Neuron (in vitro differentiated cells): ENCODE measurements at regions not wholly inside any gene's neighbourhood (a gene's known extent, or its start where the extent isn't known, plus 50 kb on each side); places are given as distances from the start of the nearest gene placed in this dataset.
A peak's percentile ranks its signal among the peaks of the same experiment; 100 is the strongest.

Experiments
- H2AFZ ChIP-seq: one replicate; pipeline ENCODE4 v1.6.1; 2013; ENCODE audit warnings: low read depth, mild to moderate bottlenecking, inconsistent platforms, low read length, moderate library complexity
- H3K27me3 ChIP-seq: one replicate; pipeline ENCODE4 v1.6.1; 2013; ENCODE audit warnings: low read length; ENCODE audit not compliant: insufficient read depth
- H3K36me3 ChIP-seq: one replicate; pipeline ENCODE4 v1.6.1; 2013; ENCODE audit warnings: low read length; ENCODE audit not compliant: insufficient read depth
- H3K4me1 ChIP-seq: one replicate; pipeline ENCODE4 v1.6.1; 2013; ENCODE audit warnings: low read length; ENCODE audit not compliant: insufficient read depth
- H3K4me3 ChIP-seq: 2 replicates; pipeline ENCODE4 v1.5.1; 2013; ENCODE audit warnings: mild to moderate bottlenecking, low read length, moderate library complexity
- H3K9me3 ChIP-seq: one replicate; pipeline ENCODE4 v1.6.1; 2013; ENCODE audit warnings: low read length

DNA sequence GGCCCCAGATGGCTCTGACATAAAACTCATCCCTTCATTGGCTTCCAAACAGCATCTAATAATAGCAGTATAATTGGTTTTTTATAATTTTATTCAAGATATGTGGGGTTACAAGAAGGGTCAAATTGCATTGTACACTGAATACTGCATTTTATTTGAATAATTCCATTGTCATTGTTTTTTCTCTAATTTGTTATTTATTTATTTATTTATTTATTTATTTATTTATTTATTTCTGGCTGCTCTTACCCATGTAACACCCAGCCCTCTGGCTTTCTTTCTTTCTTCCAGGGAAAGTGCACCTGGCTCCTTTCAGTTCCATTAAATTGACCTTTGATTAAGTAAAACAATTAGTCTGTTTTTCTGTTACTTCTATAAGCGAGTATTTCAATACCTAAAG is 210.1 kb downstream of the CDH9 start:
- Histone ChIP-seq H3K4me3 (no peak overlapping the region), H3K36me3 (no peaks in the 10 kb centered on the region), H3K9me3 (no peaks in the 10 kb centered on the region), H2AFZ (no peak overlapping the region), H3K27me3 (no peaks in the 10 kb centered on the region), H3K4me1 (no peaks in the 10 kb centered on the region)

GRCh38 chr5:26813235-26813634 is 225.2 kb downstream of the CDH9 start:
- H3K4me1 ChIP-seq: no peaks in the 10 kb centered on the region
- peak overlapping the region; percentile 36 for H2AFZ ChIP-seq
- H3K4me3 ChIP-seq: no peak overlapping the region
- H3K36me3 ChIP-seq: no peaks in the 10 kb centered on the region
- H3K27me3 ChIP-seq: no peaks in the 10 kb centered on the region
- no peaks in the 10 kb centered on the region for H3K9me3 ChIP-seq

DNA sequence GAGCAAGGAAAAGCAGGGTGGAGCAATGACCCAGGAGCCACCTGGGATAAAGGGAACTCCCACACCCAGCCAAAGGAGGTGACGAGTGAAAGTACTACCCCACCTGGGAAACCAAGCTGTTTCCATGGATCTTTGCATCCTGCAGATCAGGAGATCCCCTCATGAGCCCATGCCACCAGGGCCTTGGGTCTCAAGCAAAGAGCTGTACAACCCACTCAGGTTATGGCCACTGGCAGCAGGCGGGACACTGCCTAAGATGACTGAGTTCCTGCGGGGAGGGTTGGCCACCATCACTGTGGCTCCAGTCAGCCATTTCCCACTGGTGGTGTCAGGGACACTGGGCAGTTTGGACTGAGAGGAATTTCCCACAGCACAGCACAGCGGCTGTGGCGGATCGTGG is 225.7 kb downstream of the CDH9 start:
- Histone ChIP-seq H3K36me3 (no peaks in the 10 kb centered on the region), H2AFZ (no peak overlapping the region), H3K9me3 (no peaks in the 10 kb centered on the region), H3K27me3 (no peaks in the 10 kb centered on the region), H3K4me3 (no peak overlapping the region), H3K4me1 (no peaks in the 10 kb centered on the region)

DNA sequence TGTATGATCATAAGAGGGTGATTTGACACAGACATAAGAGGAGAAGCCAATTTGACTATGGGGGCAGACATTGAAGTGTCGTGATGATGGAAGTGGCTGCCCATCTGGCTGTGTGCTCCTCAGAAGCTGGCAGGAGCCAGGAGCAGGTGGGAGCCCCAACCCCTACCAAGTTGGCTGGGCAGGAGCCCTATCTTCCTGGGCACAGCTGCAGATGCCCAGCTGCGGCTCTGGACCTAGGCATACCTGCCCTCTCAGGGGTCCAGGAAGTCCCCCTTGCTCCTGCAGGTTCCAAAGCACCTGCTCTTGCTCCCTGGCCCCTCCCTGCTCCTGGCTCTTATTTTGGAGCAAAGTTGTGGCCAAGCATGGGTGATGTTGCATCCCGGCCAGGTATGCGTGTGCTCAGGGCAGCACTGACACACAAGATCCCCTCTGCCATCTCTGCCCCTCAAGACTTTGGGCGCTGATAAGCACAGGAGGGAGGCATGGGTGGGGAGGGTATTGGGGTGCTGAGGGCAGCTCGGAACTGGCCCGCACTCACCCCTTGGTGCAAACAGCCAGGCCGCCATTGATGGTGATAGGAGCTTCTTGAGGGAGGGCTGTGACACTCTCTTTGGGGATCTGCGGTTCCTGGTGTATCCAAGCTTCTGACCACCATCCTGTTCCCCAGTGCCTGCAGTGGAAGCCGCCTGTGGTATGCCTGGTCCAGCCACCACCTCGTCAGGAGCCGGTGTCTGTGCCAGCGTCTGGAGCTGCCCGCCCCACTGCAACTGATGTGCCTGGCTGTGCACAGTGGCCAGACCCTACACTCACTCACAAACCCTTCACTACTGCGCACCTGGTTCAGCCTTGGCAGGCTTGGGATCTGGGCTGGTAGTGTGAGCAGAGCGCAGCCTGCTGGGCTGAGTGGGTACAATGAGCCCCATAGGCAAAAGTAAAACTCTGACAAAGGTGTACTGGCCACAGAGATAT is 230.9 kb downstream of the CDH9 start:
- no peak overlapping the region for H2AFZ ChIP-seq
- no peaks in the 10 kb centered on the region for H3K27me3 ChIP-seq
- no peaks in the 10 kb centered on the region for H3K4me1 ChIP-seq
- H3K4me3 ChIP-seq: no peak overlapping the region
- H3K36me3 ChIP-seq: no peaks in the 10 kb centered on the region
- H3K9me3 ChIP-seq: peaks cover 3% of the 10 kb centered on the region

- H3K4me3 ChIP-seq: no peak overlapping the region
- H3K9me3 ChIP-seq: peaks cover 3% of the 10 kb centered on the region
- H3K4me1 ChIP-seq: no peaks in the 10 kb centered on the region
- no peaks in the 10 kb centered on the region for H3K36me3 ChIP-seq
- no peak overlapping the region for H2AFZ ChIP-seq
- H3K27me3 ChIP-seq: no peaks in the 10 kb centered on the region
These were observed 233.3 kb downstream of the CDH9 start for GRCh38 chr5:26805076-26805475.

- Histone ChIP-seq H3K4me3 (no peak overlapping the region), H2AFZ (no peak overlapping the region), H3K4me1 (no peaks in the 10 kb centered on the region), H3K27me3 (no peaks in the 10 kb centered on the region), H3K9me3 (peaks cover 3% of the 10 kb centered on the region), H3K36me3 (no peaks in the 10 kb centered on the region)
These were observed 235.4 kb downstream of the CDH9 start for GRCh38 chr5:26802944-26803343.

- Histone ChIP-seq H2AFZ (no peak overlapping the region), H3K9me3 (no peaks in the 10 kb centered on the region), H3K27me3 (no peaks in the 10 kb centered on the region), H3K4me3 (no peak overlapping the region), H3K36me3 (no peaks in the 10 kb centered on the region), H3K4me1 (no peaks in the 10 kb centered on the region)
These were observed 247.0 kb downstream of the CDH9 start for GRCh38 chr5:26791433-26791832.

GRCh38 chr5:26791021-26791420 is 247.4 kb downstream of the CDH9 start:
- Histone ChIP-seq H3K27me3 (no peaks in the 10 kb centered on the region), H2AFZ (no peak overlapping the region)

DNA sequence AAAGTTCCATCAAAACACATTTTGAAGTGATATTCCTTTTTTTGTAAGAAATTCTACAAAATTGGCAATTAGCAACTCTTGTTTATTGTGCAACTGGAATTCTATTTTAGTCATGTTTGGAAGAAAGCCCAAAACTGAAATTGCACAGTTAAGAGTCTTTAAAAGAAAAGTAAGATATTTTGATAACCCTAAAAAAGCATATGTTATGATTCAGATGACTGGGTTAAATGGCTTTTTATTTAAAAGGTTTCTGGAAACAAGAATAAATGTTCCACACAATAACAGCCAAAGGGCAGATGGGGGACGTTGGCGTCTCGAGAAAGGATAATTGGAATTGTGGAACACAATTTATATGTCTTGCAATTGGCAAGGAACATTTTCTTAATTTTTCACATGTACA is 275.2 kb downstream of the CDH9 start:
- no peaks in the 10 kb centered on the region for H3K9me3 ChIP-seq
- no peaks in the 10 kb centered on the region for H3K4me1 ChIP-seq
- H3K36me3 ChIP-seq: no peaks in the 10 kb centered on the region
- no peak overlapping the region for H3K4me3 ChIP-seq
- H2AFZ ChIP-seq: no peak overlapping the region
- no peaks in the 10 kb centered on the region for H3K27me3 ChIP-seq

More at GRCh38 chr5:26791021-26791420, 247.4 kb downstream of the CDH9 start:
- Histone ChIP-seq H3K4me1 (no peaks in the 10 kb centered on the region), H3K4me3 (no peak overlapping the region), H3K36me3 (no peaks in the 10 kb centered on the region), H3K9me3 (no peaks in the 10 kb centered on the region)

GRCh38 chr5:26761446-26761845 is 276.9 kb downstream of the CDH9 start:
- no peak overlapping the region for H3K4me3 ChIP-seq
- H2AFZ ChIP-seq: no peak overlapping the region
- H3K27me3 ChIP-seq: no peaks in the 10 kb centered on the region
- no peaks in the 10 kb centered on the region for H3K9me3 ChIP-seq
- H3K36me3 ChIP-seq: no peaks in the 10 kb centered on the region
- H3K4me1 ChIP-seq: no peaks in the 10 kb centered on the region

- H2AFZ ChIP-seq: no peak overlapping the region
These were observed 277.3 kb downstream of the CDH9 start for GRCh38 chr5:26761045-26761444.

DNA sequence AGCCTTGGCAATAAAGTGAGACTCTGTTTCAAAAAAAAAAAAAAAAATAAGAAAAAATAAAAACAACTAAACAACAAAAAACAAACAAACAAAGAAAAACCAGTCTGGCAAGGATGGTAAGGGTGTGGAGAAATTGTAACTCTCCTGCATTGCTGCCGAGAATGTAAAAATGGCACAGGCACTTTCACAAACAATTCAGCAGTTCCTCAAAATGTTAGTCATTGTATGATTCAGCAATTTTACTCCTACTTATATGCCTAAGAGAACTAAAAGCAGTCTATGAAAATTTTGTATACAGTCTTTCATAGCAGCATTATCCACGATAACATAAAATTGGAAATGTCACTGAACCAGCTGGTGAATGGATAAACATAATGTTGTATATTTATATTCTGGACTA is 280.4 kb downstream of the CDH9 start:
- Histone ChIP-seq H3K9me3 (no peaks in the 10 kb centered on the region), H2AFZ (no peak overlapping the region), H3K27me3 (no peaks in the 10 kb centered on the region), H3K4me3 (no peak overlapping the region), H3K4me1 (no peaks in the 10 kb centered on the region), H3K36me3 (no peaks in the 10 kb centered on the region)

More at GRCh38 chr5:26761045-26761444, 277.3 kb downstream of the CDH9 start:
- Histone ChIP-seq H3K9me3 (no peaks in the 10 kb centered on the region), H3K36me3 (no peaks in the 10 kb centered on the region), H3K27me3 (no peaks in the 10 kb centered on the region), H3K4me1 (no peaks in the 10 kb centered on the region), H3K4me3 (no peak overlapping the region)

- Histone ChIP-seq H3K9me3 (no peaks in the 10 kb centered on the region), H3K36me3 (no peaks in the 10 kb centered on the region), H3K4me3 (no peak overlapping the region), H3K4me1 (no peaks in the 10 kb centered on the region), H2AFZ (no peak overlapping the region), H3K27me3 (no peaks in the 10 kb centered on the region)
These were observed 288.6 kb downstream of the CDH9 start for GRCh38 chr5:26749829-26750228.

DNA sequence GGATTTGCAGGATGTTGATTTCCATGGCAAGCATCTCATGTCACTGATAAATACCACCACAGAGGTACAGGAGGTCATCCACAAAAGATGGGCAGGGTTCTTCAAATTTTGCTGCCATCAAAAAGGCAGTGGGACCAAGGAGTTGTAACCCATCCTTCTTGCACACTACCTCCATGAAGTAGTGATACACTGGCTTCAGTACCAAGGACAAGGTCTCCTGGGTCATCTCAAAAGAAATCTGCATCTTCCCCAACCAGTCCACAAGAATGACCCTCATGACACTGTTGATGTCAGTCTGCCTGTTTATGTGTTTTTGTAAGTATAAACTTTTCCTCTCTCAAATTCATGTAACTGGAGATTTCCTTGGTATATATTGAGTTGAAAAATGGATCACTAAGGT is 298.2 kb downstream of the CDH9 start:
- no peak overlapping the region for H2AFZ ChIP-seq
- H3K4me3 ChIP-seq: no peak overlapping the region
- H3K9me3 ChIP-seq: peaks cover 2% of the 10 kb centered on the region
- H3K27me3 ChIP-seq: no peaks in the 10 kb centered on the region
- no peaks in the 10 kb centered on the region for H3K4me1 ChIP-seq
- no peaks in the 10 kb centered on the region for H3K36me3 ChIP-seq
